ENCODE measurements at regions not wholly inside any gene's neighbourhood (a gene's known extent, or its start where the extent isn't known, plus 50 kb on each side); places are given as distances from the start of the nearest gene placed in this dataset.

GRCh38 chr12:77575376-77575919 lies 255.2 kb upstream of the NAV3 start (continued):
- TF ChIP-seq RAD21 (IDR thresholded peaks at IDR 0.05; ENCODE audit: low read length) (no peak), MAZ (IDR thresholded peaks at IDR 0.05; ENCODE audit: borderline replicate concordance, low read depth, low read length) (no peak), MAFK (IDR thresholded peaks at IDR 0.05; ENCODE audit: low read depth, low read length) (no peak)

DNA sequence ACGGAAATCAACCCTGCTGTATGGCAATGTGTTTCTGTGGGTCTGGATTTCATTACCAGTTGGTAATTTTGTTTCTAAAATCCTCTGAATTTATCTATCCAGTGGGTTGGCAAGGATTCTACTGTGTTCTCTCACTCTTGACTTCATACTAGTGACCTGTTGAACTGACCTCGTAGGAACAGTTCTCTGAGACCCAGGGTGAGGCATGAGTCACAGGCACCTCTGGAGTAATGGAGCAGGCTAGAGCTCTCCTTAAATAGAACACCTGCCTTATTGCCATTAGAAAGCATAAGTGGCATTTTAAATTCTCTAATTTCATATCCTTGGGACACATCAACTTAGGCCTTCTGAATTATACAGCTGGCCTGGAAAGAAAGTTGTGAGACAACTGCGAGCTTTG lies 258.3 kb upstream of the NAV3 start:
- Histone ChIP-seq H3K9ac (ENCODE audit: low read depth, low read length) (no peak overlapping the region), H2AK5ac (ENCODE audit: low read depth, low read length) (no peak overlapping the region), H2AFZ (replicated peaks; ENCODE audit: low read length, poor library complexity) (no peak overlapping the region), H2AK9ac (replicated peaks; ENCODE audit: low read depth, low read length, poor library complexity) (no peak overlapping the region), H3K27ac (ENCODE audit: insufficient read depth, low read length) (no peak overlapping the region), H3K4me2 (ENCODE audit: low read depth, low read length) (no peak overlapping the region), H3K9me1 (ENCODE audit: insufficient read depth, low read length) (no peaks in the 10 kb centered on the region), H2BK120ac (ENCODE audit: low read depth, low read length) (no peak overlapping the region), H4K91ac (ENCODE audit: insufficient read depth, low read depth, low read length) (no peak overlapping the region), H4K20me1 (ENCODE audit: insufficient read depth, low read length) (no peaks in the 10 kb centered on the region), H3K4ac (ENCODE audit: low read depth, low read length) (no peak overlapping the region), H2BK15ac (ENCODE audit: low read depth, low read length) (no peak overlapping the region), H3K14ac (replicated peaks; ENCODE audit: low read depth, low read length) (no peak overlapping the region), H3K18ac (ENCODE audit: low read depth, low read length) (no peak overlapping the region), H3K4me3 (ENCODE audit: insufficient read depth, low read depth, low read length) (no peak overlapping the region), H3K9me3 (ENCODE audit: control insufficient read depth, insufficient read depth, low read length) (no peaks in the 10 kb centered on the region), H3K79me1 (ENCODE audit: low read depth in 1 of 2, low read length in 2 of 2) (no peaks in the 10 kb centered on the region), H4K5ac (ENCODE audit: low read depth, low read length) (no peak overlapping the region), H2BK5ac (ENCODE audit: low read depth, low read length, poor library complexity, severe bottlenecking) (no peak overlapping the region), H3K4me1 (ENCODE audit: control insufficient read depth, insufficient read depth, low read length) (no peaks in the 10 kb centered on the region), H3K27me3 (ENCODE audit: control insufficient read depth, insufficient read depth, low read length) (no peaks in the 10 kb centered on the region), H3K23ac (ENCODE audit: low read depth, low read length) (no peak overlapping the region), H3K56ac (ENCODE audit: extremely low read depth, insufficient read depth, low read length) (no peak overlapping the region), H4K8ac (ENCODE audit: low read depth in 2 of 2, low read length in 2 of 2) (no peak overlapping the region), H3K36me3 (ENCODE audit: control insufficient read depth, insufficient read depth, low read length) (no peaks in the 10 kb centered on the region), H2BK20ac (ENCODE audit: low read depth, low read length) (no peak overlapping the region)
- in situ Hi-C loops (cut with MboI; ENCODE audit: low sequenced_read_pairs): no loop called here
- CTCF ChIA-PET: no interaction called here
- dilution Hi-C loops (cut with HindIII; ENCODE audit: low sequenced_read_pairs, unreplicated experiment): no loop called here
- DNase-seq (no peak), ATAC-seq (ENCODE audit: low read depth) (no peak)
- WGBS, 2 experiments (ENCODE audit: extremely low coverage in 2 of 2, insufficient read length in 1 of 2): no CpG with 5 or more reads among the region's 3 CpGs
- no peak for TF ChIP-seq FOS (IDR thresholded peaks at IDR 0.05; ENCODE audit: low read depth, low read length)
- no peak for TF ChIP-seq RAD21 (IDR thresholded peaks at IDR 0.05; ENCODE audit: low read length)
- no peak for TF ChIP-seq RCOR1 (IDR thresholded peaks at IDR 0.05; ENCODE audit: insufficient replicate concordance, low read length)
- TF ChIP-seq, protein P1, sequence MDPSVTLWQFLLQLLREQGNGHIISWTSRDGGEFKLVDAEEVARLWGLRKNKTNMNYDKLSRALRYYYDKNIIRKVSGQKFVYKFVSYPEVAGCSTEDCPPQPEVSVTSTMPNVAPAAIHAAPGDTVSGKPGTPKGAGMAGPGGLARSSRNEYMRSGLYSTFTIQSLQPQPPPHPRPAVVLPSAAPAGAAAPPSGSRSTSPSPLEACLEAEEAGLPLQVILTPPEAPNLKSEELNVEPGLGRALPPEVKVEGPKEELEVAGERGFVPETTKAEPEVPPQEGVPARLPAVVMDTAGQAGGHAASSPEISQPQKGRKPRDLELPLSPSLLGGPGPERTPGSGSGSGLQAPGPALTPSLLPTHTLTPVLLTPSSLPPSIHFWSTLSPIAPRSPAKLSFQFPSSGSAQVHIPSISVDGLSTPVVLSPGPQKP (IDR thresholded peaks at IDR 0.05; ENCODE audit: borderline replicate concordance, low read depth, low read length): no peak
- TF ChIP-seq MAZ (IDR thresholded peaks at IDR 0.05; ENCODE audit: borderline replicate concordance, low read depth, low read length): no peak
- TF ChIP-seq MAFK (IDR thresholded peaks at IDR 0.05; ENCODE audit: low read depth, low read length): no peak
- TF ChIP-seq POLR2A (IDR thresholded peaks at IDR 0.05; ENCODE audit: low read depth, low read length): no peak
- intact Hi-C loops (cut with micrococcal nuclease): no loop called here
- POLR2A ChIA-PET (ENCODE audit: unreplicated experiment): no interaction called here
- no TSS peak for BruUV-seq (replicated peaks)

Measured in IMR-90 (cell line).